Left ventricle myocardium inferior (tissue), 1 donor: ENCODE measurements at regions not wholly inside any gene's neighbourhood (a gene's known extent, or its start where the extent isn't known, plus 50 kb on each side); places are given as distances from the start of the nearest gene placed in this dataset.

ENCODE experiments used
- DNase-seq: peaks from one replicate; pipeline ENCODE4 v3.0.0-alpha.2; 2020
- H3K27ac ChIP-seq: fragments of 200-600 bp; replicated peaks from 2 replicates; pipeline ENCODE4 v1.8.0; 2021
- H3K27me3 ChIP-seq: fragments of 200-600 bp; 2 replicates; pipeline ENCODE4 v1.8.0; 2021; ENCODE audit warnings: low read depth
- H3K36me3 ChIP-seq: fragments of 200-600 bp; 2 replicates; pipeline ENCODE4 v1.8.0; 2021
- H3K4me1 ChIP-seq: fragments of 200-600 bp; 2 replicates; pipeline ENCODE4 v1.8.0; 2021
- H3K4me3 ChIP-seq: fragments of 200-600 bp; 2 replicates; pipeline ENCODE4 v1.8.0; 2021; ENCODE audit warnings: mild to moderate bottlenecking, moderate library complexity
- H3K9me3 ChIP-seq: fragments of 200-600 bp; replicated peaks from 2 replicates; pipeline ENCODE4 v1.8.0; 2021
- CTCF ChIP-seq: fragments of 200-600 bp; IDR thresholded peaks from 2 replicates; pipeline ENCODE4 v1.8.0; 2021; ENCODE audit warnings: antibody characterized with exemption, mild to moderate bottlenecking, borderline replicate concordance
- intact Hi-C: fragments of 100-400 bp; cut with micrococcal nuclease; formaldehyde crosslinking; loops from one replicate; pipeline ENCODE4 v1.11.0; 2022
- donor health status: DM: no; HTN: yes; CAD: no; lungs with severe emphysema.

- DNase-seq: no peak
- intact Hi-C loops: no loop called here
- no peak for TF ChIP-seq CTCF
- Histone ChIP-seq H3K4me3 (no peak overlapping the region), H3K27me3 (no peaks in the 10 kb centered on the region), H3K36me3 (peaks cover 5% of the 10 kb centered on the region), H3K4me1 (peaks cover 9% of the 10 kb centered on the region), H3K27ac (peak overlapping the region; percentile 7), H3K9me3 (peaks cover 4% of the 10 kb centered on the region)
Observed at GRCh38 chr13:99075268-99076191, 97.7 kb upstream of the DOCK9 start.

GRCh38 chr13:99078017-99078771 is 100.3 kb upstream of the DOCK9 start:
- H3K27me3 ChIP-seq: no peaks in the 10 kb centered on the region
- H3K9me3 ChIP-seq: peaks cover 4% of the 10 kb centered on the region
- no peak for TF ChIP-seq CTCF
- no peak overlapping the region for H3K4me3 ChIP-seq
- peaks cover 5% of the 10 kb centered on the region for H3K36me3 ChIP-seq
- intact Hi-C loops: no loop called here
- H3K27ac ChIP-seq: no peak overlapping the region
- no peak for DNase-seq
- peaks cover 9% of the 10 kb centered on the region for H3K4me1 ChIP-seq

- DNase-seq: no peak
- H3K4me3 ChIP-seq: no peak overlapping the region
- H3K4me1 ChIP-seq: peaks cover 23% of the 10 kb centered on the region
- no peaks in the 10 kb centered on the region for H3K36me3 ChIP-seq
- intact Hi-C loops: no loop called here
- TF ChIP-seq CTCF: no peak
- no peak overlapping the region for H3K27ac ChIP-seq
- no peaks in the 10 kb centered on the region for H3K27me3 ChIP-seq
- H3K9me3 ChIP-seq: no peaks in the 10 kb centered on the region
Observed at GRCh38 chr13:99080131-99080530, 102.3 kb upstream of the DOCK9 start.

- H3K27me3 ChIP-seq: no peaks in the 10 kb centered on the region
- DNase-seq: no peak
- peak overlapping the region; percentile 94 for H3K27ac ChIP-seq
- peaks cover 43% of the 10 kb centered on the region for H3K4me1 ChIP-seq
- no peaks in the 10 kb centered on the region for H3K9me3 ChIP-seq
- intact Hi-C loops: no loop called here
- H3K36me3 ChIP-seq: no peaks in the 10 kb centered on the region
- H3K4me3 ChIP-seq: no peak overlapping the region
- TF ChIP-seq CTCF: no peak
Observed at GRCh38 chr13:99083981-99084380, 106.1 kb upstream of the DOCK9 start.

GRCh38 chr13:99085139-99085807 is 107.4 kb upstream of the DOCK9 start:
- H3K4me1 ChIP-seq: peaks cover 43% of the 10 kb centered on the region
- DNase-seq: no peak
- H3K9me3 ChIP-seq: no peaks in the 10 kb centered on the region
- intact Hi-C loops: no loop called here
- H3K36me3 ChIP-seq: no peaks in the 10 kb centered on the region
- H3K4me3 ChIP-seq: peak overlapping the region; percentile 79
- peak overlapping the region; percentile 94 for H3K27ac ChIP-seq
- H3K27me3 ChIP-seq: no peaks in the 10 kb centered on the region
- no peak for TF ChIP-seq CTCF
